CD14-positive monocyte (primary cell): ENCODE measurements at regions not wholly inside any gene's neighbourhood (a gene's known extent, or its start where the extent isn't known, plus 50 kb on each side); places are given as distances from the start of the nearest gene placed in this dataset.

ENCODE experiments used
- DNase-seq, 3 donors: peaks; one replicate each; pipeline ENCODE4 v3.0.0-alpha.2; 2011 to 2022
- H2AFZ ChIP-seq: 2 replicates; pipeline ENCODE4 v1.6.0; 2012; ENCODE audit warnings: mild to moderate bottlenecking, low read depth, low read length, inconsistent platforms; ENCODE audit not compliant: insufficient read depth, poor library complexity, severe bottlenecking
- H3K27ac ChIP-seq, 2 donors: 1 replicate in 1 of 2; 2 replicates in 1 of 2; pipeline ENCODE4 v1.5.1; 2012 to 2013; ENCODE audit warnings: low read length in 2 of 2, control low read depth in 1 of 2, inconsistent platforms in 1 of 2, low read depth in 1 of 2, mild to moderate bottlenecking in 1 of 2
- H3K27me3 ChIP-seq, 2 donors: one replicate each; pipeline versions ENCODE4 v1.6.0 to v1.6.1; 2011 to 2013; ENCODE audit warnings: low read length in 2 of 2; ENCODE audit not compliant: control insufficient read depth in 2 of 2, insufficient read depth in 2 of 2
- H3K36me3 ChIP-seq, 2 donors: replicated peaks in 1 of 2; 1 replicate in 1 of 2; 2 replicates in 1 of 2; pipeline versions ENCODE4 v1.5.1 to v1.6.1; 2012 to 2013; ENCODE audit warnings: low read length in 2 of 2, control low read depth in 1 of 2, inconsistent platforms in 1 of 2, mild to moderate bottlenecking in 1 of 2; ENCODE audit not compliant: insufficient read depth in 2 of 2, control insufficient read depth in 1 of 2
- H3K4me1 ChIP-seq, 2 donors: 1 replicate in 1 of 2; 2 replicates in 1 of 2; pipeline versions ENCODE4 v1.5.1 to v1.6.1; 2012 to 2013; ENCODE audit warnings: low read length in 2 of 2, control low read depth in 1 of 2, inconsistent platforms in 1 of 2, mild to moderate bottlenecking in 1 of 2, moderate library complexity in 1 of 2; ENCODE audit not compliant: insufficient read depth in 2 of 2, control insufficient read depth in 1 of 2
- H3K4me2 ChIP-seq: replicated peaks from 2 replicates; pipeline ENCODE3; 2012; ENCODE audit warnings: low read length, moderate library complexity, mild to moderate bottlenecking; ENCODE audit not compliant: poor library complexity, severe bottlenecking; ENCODE audit errors: extremely low read depth
- H3K4me3 ChIP-seq, 3 experiments: fragments of 200-600 bp in 1 of 3; sonication (generic) in 1 of 3; replicated peaks in 1 of 3; 1 replicate in 2 of 3; 2 replicates in 1 of 3; pipeline ENCODE4 v1.5.1; 2011 to 2013; ENCODE audit warnings: low read length in 3 of 3, mild to moderate bottlenecking in 3 of 3, control low read depth in 2 of 3, low read depth in 2 of 3, inconsistent platforms in 1 of 3, moderate library complexity in 1 of 3
- H3K79me2 ChIP-seq: 2 replicates; pipeline ENCODE4 v1.6.0; 2012; ENCODE audit warnings: mild to moderate bottlenecking, control low read depth, inconsistent platforms, low read length, moderate library complexity; ENCODE audit not compliant: insufficient read depth
- H3K9ac ChIP-seq: 2 replicates; pipeline ENCODE4 v1.6.0; 2017; ENCODE audit warnings: low read length, mild to moderate bottlenecking; ENCODE audit not compliant: insufficient read depth, poor library complexity, severe bottlenecking
- H3K9me3 ChIP-seq, 2 donors: replicated peaks in 1 of 2; 1 replicate in 1 of 2; 2 replicates in 1 of 2; pipeline versions ENCODE4 v1.5.1 to v1.6.1; 2012 to 2013; ENCODE audit warnings: low read length in 2 of 2, control low read depth in 1 of 2; ENCODE audit not compliant: control insufficient read depth in 1 of 2, insufficient read depth in 1 of 2
- H4K20me1 ChIP-seq: 2 replicates; pipeline ENCODE4 v1.6.0; 2012; ENCODE audit warnings: mild to moderate bottlenecking, low read length, control low read depth, moderate library complexity; ENCODE audit not compliant: insufficient read depth
- H3K27ac Mint-ChIP-seq, 7 donors: one replicate each; pipeline ENCODE4 v1.8.0; 2020; ENCODE audit warnings: mild to moderate bottlenecking in 7 of 7, mixed read lengths in 7 of 7, moderate library complexity in 6 of 7, inconsistent platforms in 2 of 7
- H3K27me3 Mint-ChIP-seq, 3 donors: one replicate each; pipeline ENCODE4 v1.8.0; 2021 to 2022; ENCODE audit warnings: low read depth in 3 of 3, mild to moderate bottlenecking in 3 of 3, mixed read lengths in 3 of 3, moderate library complexity in 3 of 3, inconsistent platforms in 1 of 3
- H3K36me3 Mint-ChIP-seq, 2 donors: one replicate each; pipeline ENCODE4 v1.8.0; 2020; ENCODE audit warnings: mixed read lengths in 2 of 2, inconsistent platforms in 1 of 2, mild to moderate bottlenecking in 1 of 2
- H3K4me1 Mint-ChIP-seq: one replicate; pipeline ENCODE4 v1.8.0; 2020; ENCODE audit warnings: mild to moderate bottlenecking, mixed read lengths
- H3K4me3 Mint-ChIP-seq, 2 donors: one replicate each; pipeline ENCODE4 v1.8.0; 2020; ENCODE audit warnings: mild to moderate bottlenecking in 2 of 2, mixed read lengths in 2 of 2, moderate library complexity in 1 of 2
- H3K9me3 Mint-ChIP-seq, 7 donors: one replicate each; pipeline ENCODE4 v1.8.0; 2020 to 2022; ENCODE audit warnings: mixed read lengths in 7 of 7, mild to moderate bottlenecking in 6 of 7, moderate library complexity in 6 of 7, inconsistent platforms in 2 of 7
- CTCF ChIP-seq: fragments of 200-600 bp; IDR thresholded peaks from one replicate; pipeline ENCODE4 v1.8.0; 2022; ENCODE audit warnings: antibody characterized with exemption, mild to moderate bottlenecking
- WGBS: methylation state at CpG from one replicate; pipeline ENCODE4 v1.1.5; 2013; ENCODE audit warnings: missing lambda C conversion rate; ENCODE audit not compliant: insufficient coverage; 5-methylcytosine and 5-hydroxymethylcytosine counted together
- intact Hi-C, 2 donors: fragments of 100-400 bp; cut with micrococcal nuclease; formaldehyde crosslinking; loops; one replicate each; pipeline versions ENCODE4 v1.15.0 to v1.15.1; 2023

- no peak overlapping the region for H3K27ac Mint-ChIP-seq
- 90% methylated on average over 2 of the region's 3 CpGs for WGBS
- Histone ChIP-seq H3K36me3 (no peaks in the 10 kb centered on the region), H3K4me2 (no peak overlapping the region), H3K27ac (no peak overlapping the region), H3K27me3 (no peaks in the 10 kb centered on the region), H4K20me1 (no peaks in the 10 kb centered on the region), H3K9me3 (peaks cover 0 to 10% of the 10 kb centered on the region in 2 donors), H3K4me3 (no peak overlapping the region), H3K9ac (no peak overlapping the region), H2AFZ (no peak overlapping the region), H3K4me1 (no peaks in the 10 kb centered on the region), H3K79me2 (no peaks in the 10 kb centered on the region)
- no peaks in the 10 kb centered on the region for H3K4me1 Mint-ChIP-seq
- no peak for TF ChIP-seq CTCF
- intact Hi-C loops, result no loop called here
- H3K4me3 Mint-ChIP-seq, result no peak overlapping the region
- peaks cover 0 to 10% (median 2%) of the 10 kb centered on the region in 7 donors for H3K9me3 Mint-ChIP-seq
- no peak for DNase-seq
- peaks cover 0 to 1% (median 0%) of the 10 kb centered on the region in 3 donors for H3K27me3 Mint-ChIP-seq
- H3K36me3 Mint-ChIP-seq, result no peaks in the 10 kb centered on the region
These were observed 73.8 kb upstream of the SGCD start for GRCh38 chr5:156253130-156253529.

- no peak for TF ChIP-seq CTCF
- WGBS, result no CpG with 5 or more reads among the region's 2 CpGs
These were observed 72.8 kb upstream of the SGCD start for GRCh38 chr5:156254196-156254595.

More at GRCh38 chr5:156254196-156254595, 72.8 kb upstream of the SGCD start:
- peaks cover 0 to 10% of the 10 kb centered on the region in 2 donors for H3K9me3 ChIP-seq
- Mint-ChIP-seq H3K36me3 (no peaks in the 10 kb centered on the region), H3K9me3 (peaks cover 0 to 10% (median 0%) of the 10 kb centered on the region in 7 donors), H3K4me1 (no peaks in the 10 kb centered on the region), H3K4me3 (no peak overlapping the region), H3K27ac (no peak overlapping the region), H3K27me3 (no peaks in the 10 kb centered on the region)
- H3K4me1 ChIP-seq, result no peaks in the 10 kb centered on the region
- no peaks in the 10 kb centered on the region for H4K20me1 ChIP-seq
- no peak overlapping the region for H3K4me3 ChIP-seq
- no peak overlapping the region for H3K4me2 ChIP-seq
- H3K9ac ChIP-seq, result no peak overlapping the region
- intact Hi-C loops, result no loop called here
- DNase-seq, result no peak
- H3K27ac ChIP-seq, result no peak overlapping the region
- no peak overlapping the region for H2AFZ ChIP-seq
- H3K79me2 ChIP-seq, result no peaks in the 10 kb centered on the region
- H3K36me3 ChIP-seq, result no peaks in the 10 kb centered on the region
- H3K27me3 ChIP-seq, result no peaks in the 10 kb centered on the region
